HepG2 (cell line): ENCODE measurements at regions not wholly inside any gene's neighbourhood (a gene's known extent, or its start where the extent isn't known, plus 50 kb on each side); places are given as distances from the start of the nearest gene placed in this dataset.

Experiments
- ATAC-seq: fragments of 200-7000 bp; cut with Tn5 transposase; 3 replicates; pipeline ENCODE4 v1.9.1; 2020; ENCODE audit warnings: mild to moderate bottlenecking, moderate library complexity
- BruUV-seq: library from RNA; stranded (reverse); fragments of 400-500 nt; replicated peaks from 2 replicates; lab custom pipeline; 2021; lab: Mats Ljungman, UMichigan
- CTCF ChIA-PET: fragments of 300-600 bp; formaldehyde crosslinking; extraction: SDS; loops from one replicate; lab custom pipeline; 2021; ENCODE audit warnings: low total read pairs, inconsistent platforms, low intra/inter-chr PET ratio; lab: Yijun Ruan, JAX
- POLR2A ChIA-PET: fragments of 350-600 bp; sonication (Branson Sonifier 250); formaldehyde crosslinking; loops from one replicate; lab custom pipeline; 2020; ENCODE audit warnings: antibody characterized with exemption, inconsistent platforms; lab: Yijun Ruan, JAX
- DNase-seq: peaks from one replicate; pipeline ENCODE4 v3.0.0-alpha.2; 2015; ENCODE audit warnings: low spot score
- FAIRE-seq: peaks from 3 replicates; lab custom pipeline; 2011; peaks lifted over from hg19 to GRCh38; lab: Jason Lieb, UNC
- H2AFZ ChIP-seq: one replicate; pipeline ENCODE4 v1.6.1; 2011; ENCODE audit warnings: low read length, inconsistent platforms
- H3K27ac ChIP-seq: fragments of 300-600 bp; 3 replicates; pipeline ENCODE4 v1.8.0; 2011; ENCODE audit warnings: mixed run types, mild to moderate bottlenecking, mixed read lengths, low read length, inconsistent platforms; ENCODE audit not compliant: insufficient read depth; ENCODE audit errors: extremely low read length
- H3K27me3 ChIP-seq, 2 experiments: fragments of 200-600 bp in 1 of 2; 2 replicates in 1 of 2; 3 replicates in 1 of 2; pipeline versions ENCODE4 v1.6.0 to v1.8.0; 2011; ENCODE audit warnings: low read length in 2 of 2, mild to moderate bottlenecking in 2 of 2, moderate library complexity in 2 of 2, inconsistent platforms in 1 of 2; ENCODE audit not compliant: insufficient read depth in 2 of 2, control insufficient read depth in 1 of 2
- H3K36me3 ChIP-seq, 2 experiments: fragments of 200-600 bp in 1 of 2; replicated peaks in 1 of 2; 2 replicates in 1 of 2; 3 replicates in 1 of 2; pipeline versions ENCODE4 v1.5.1 to v1.8.0; 2011; ENCODE audit warnings: low read length in 2 of 2, inconsistent platforms in 1 of 2; ENCODE audit not compliant: insufficient read depth in 2 of 2, control insufficient read depth in 1 of 2
- H3K4me1 ChIP-seq: 2 replicates; pipeline ENCODE4 v1.5.1; 2012; ENCODE audit warnings: low read length, inconsistent platforms; ENCODE audit not compliant: insufficient read depth
- H3K4me2 ChIP-seq: 2 replicates; pipeline ENCODE4 v1.6.0; 2011; ENCODE audit warnings: low read depth, low read length, inconsistent platforms
- H3K4me3 ChIP-seq, 3 experiments: fragments of 200-600 bp in 1 of 3; sonication (generic), shearing (Covaris generic) in 1 of 3; replicated peaks in 1 of 3; 2 replicates each; pipeline ENCODE4 v1.5.1; 2011 to 2016; ENCODE audit warnings: low read length in 3 of 3, inconsistent platforms in 2 of 3, low read depth in 2 of 3, mild to moderate bottlenecking in 2 of 3, control low read depth in 1 of 3, mixed read lengths in 1 of 3; ENCODE audit not compliant: insufficient read depth in 1 of 3
- H3K79me2 ChIP-seq: one replicate; pipeline ENCODE4 v1.6.1; 2011; ENCODE audit warnings: low read length, inconsistent platforms; ENCODE audit not compliant: insufficient read depth
- H3K9ac ChIP-seq: 2 replicates; pipeline ENCODE4 v1.6.0; 2011; ENCODE audit warnings: mild to moderate bottlenecking, low read depth, low read length, inconsistent platforms; ENCODE audit not compliant: insufficient read depth
- H3K9me3 ChIP-seq: 2 replicates; pipeline ENCODE4 v1.5.1; 2012; ENCODE audit warnings: mild to moderate bottlenecking, low read length
- H4K20me1 ChIP-seq: 2 replicates; pipeline ENCODE4 v1.6.0; 2011; ENCODE audit warnings: inconsistent platforms, mild to moderate bottlenecking, low read length, moderate library complexity; ENCODE audit not compliant: insufficient read depth
- BHLHE40 ChIP-seq: IDR thresholded peaks from 2 replicates; pipeline ENCODE4 v1.6.1; 2011; ENCODE audit warnings: low read length, improper control_type of control experiment
- ELF1 ChIP-seq: sonication (generic); formaldehyde crosslinking; IDR thresholded peaks from 2 replicates; pipeline ENCODE4 v1.4.0; 2020; ENCODE audit warnings: missing genetic modification reagents
- HNRNPK ChIP-seq: fragments of 200-400 bp; formaldehyde crosslinking; IDR thresholded peaks from 2 replicates; pipeline ENCODE4 v1.6.1; 2018; ENCODE audit warnings: low read length, low read depth, moderate library complexity, mild to moderate bottlenecking; ENCODE audit not compliant: poor library complexity, severe bottlenecking
- LRRFIP1 ChIP-seq: sonication (generic); formaldehyde crosslinking; conservative IDR thresholded peaks from 2 replicates; pipeline ENCODE4 v1.4.0; 2020; ENCODE audit warnings: missing genetic modification reagents
- NCOR1 ChIP-seq: fragments of 200-600 bp; sonication (generic); IDR thresholded peaks from 2 replicates; pipeline ENCODE4 v1.7.0; 2017; ENCODE audit warnings: antibody characterized with exemption, low read length, borderline replicate concordance
- NKX3-1 ChIP-seq: sonication (generic); formaldehyde crosslinking; IDR thresholded peaks from 2 replicates; pipeline ENCODE4 v1.5.0; 2020; ENCODE audit warnings: missing genetic modification reagents
- POGZ ChIP-seq: sonication (generic); formaldehyde crosslinking; IDR thresholded peaks from 2 replicates; pipeline ENCODE4 v1.4.0; 2020; ENCODE audit warnings: mild to moderate bottlenecking, missing genetic modification reagents
- RFX1 ChIP-seq: fragments of 450-650 bp; IDR thresholded peaks from 2 replicates; pipeline ENCODE4 v1.6.1; 2017
- RORA ChIP-seq: sonication (generic); formaldehyde crosslinking; IDR thresholded peaks from 2 replicates; pipeline ENCODE4 v1.5.0; 2020; ENCODE audit warnings: mild to moderate bottlenecking, missing genetic modification reagents, moderate library complexity
- SP1 ChIP-seq, 2 experiments: fragments of 450-650 bp in 1 of 2; sonication (generic) in 1 of 2; formaldehyde crosslinking in 1 of 2; IDR thresholded peaks; 2 replicates each; pipeline versions ENCODE4 v1.4.0 to v1.6.1; 2016 to 2020; ENCODE audit warnings: missing genetic modification reagents in 1 of 2
- ZFP82 ChIP-seq: sonication (generic); formaldehyde crosslinking; IDR thresholded peaks from 2 replicates; pipeline ENCODE4 v1.5.1; 2020; ENCODE audit warnings: mild to moderate bottlenecking, missing genetic modification reagents, borderline replicate concordance
- ZNF383 ChIP-seq: sonication (generic); formaldehyde crosslinking; IDR thresholded peaks from 2 replicates; pipeline ENCODE4 v1.4.0; 2020; ENCODE audit warnings: missing genetic modification reagents, mild to moderate bottlenecking, borderline replicate concordance
- ZNF629 ChIP-seq: sonication (generic); formaldehyde crosslinking; conservative IDR thresholded peaks from 2 replicates; pipeline ENCODE4 v1.5.0; 2020; ENCODE audit warnings: missing genetic modification reagents
- ZNF776 ChIP-seq: sonication (generic); formaldehyde crosslinking; IDR thresholded peaks from 2 replicates; pipeline ENCODE4 v1.4.0; 2020; ENCODE audit warnings: mild to moderate bottlenecking, missing genetic modification reagents
- WGBS: methylation state at CpG from one replicate; pipeline ENCODE4 v1.1.6; 2017; ENCODE audit warnings: low lambda C conversion rate; 5-methylcytosine and 5-hydroxymethylcytosine counted together
- in situ Hi-C: cut with HindIII; loops from 2 replicates; pipeline ENCODE4 v1.10.0; 2017; ENCODE audit warnings: low pct_unique_long_range_greater_than_20kb; ENCODE audit not compliant: extremely low pct_ligation_motif_present
- intact Hi-C: fragments of 100-400 bp; cut with micrococcal nuclease; formaldehyde crosslinking; loops from one replicate; pipeline ENCODE4 v1.10.0; 2022; ENCODE audit not compliant: unreplicated experiment
- TF ChIP-seq, protein P1 (sequence below): sonication (generic); formaldehyde crosslinking; IDR thresholded peaks from 2 replicates; pipeline ENCODE4 v1.4.0; 2020; ENCODE audit warnings: missing genetic modification reagents
- TF ChIP-seq, protein P2 (sequence below): sonication (generic); formaldehyde crosslinking; IDR thresholded peaks from 2 replicates; pipeline ENCODE4 v1.5.0; 2020; ENCODE audit warnings: missing genetic modification reagents
- TF ChIP-seq, protein P3 (sequence below): sonication (generic); formaldehyde crosslinking; IDR thresholded peaks from 2 replicates; pipeline ENCODE4 v1.4.0; 2020; ENCODE audit warnings: missing genetic modification reagents

DNA sequence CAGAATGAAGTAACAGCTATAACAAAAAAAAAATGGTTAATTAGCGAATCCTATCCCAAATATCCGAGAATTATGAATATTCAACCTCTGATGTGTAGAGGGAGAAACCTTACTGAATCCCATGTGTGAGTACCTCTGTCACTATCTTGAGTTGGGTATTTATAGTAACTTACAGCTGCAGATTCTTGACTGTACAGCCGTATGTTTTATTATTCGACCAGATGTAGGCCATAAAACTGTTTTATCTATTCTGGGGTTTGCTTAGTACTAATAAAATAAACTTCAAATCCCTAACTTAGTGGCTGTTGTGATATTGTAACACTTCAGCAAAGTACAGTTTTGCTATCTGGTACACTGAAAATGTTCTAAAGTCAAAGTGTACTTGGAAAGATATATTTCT lies 120.0 kb downstream of the EFNB2 start (continued):
- no peak for TF ChIP-seq LRRFIP1
- TF ChIP-seq, protein P1, sequence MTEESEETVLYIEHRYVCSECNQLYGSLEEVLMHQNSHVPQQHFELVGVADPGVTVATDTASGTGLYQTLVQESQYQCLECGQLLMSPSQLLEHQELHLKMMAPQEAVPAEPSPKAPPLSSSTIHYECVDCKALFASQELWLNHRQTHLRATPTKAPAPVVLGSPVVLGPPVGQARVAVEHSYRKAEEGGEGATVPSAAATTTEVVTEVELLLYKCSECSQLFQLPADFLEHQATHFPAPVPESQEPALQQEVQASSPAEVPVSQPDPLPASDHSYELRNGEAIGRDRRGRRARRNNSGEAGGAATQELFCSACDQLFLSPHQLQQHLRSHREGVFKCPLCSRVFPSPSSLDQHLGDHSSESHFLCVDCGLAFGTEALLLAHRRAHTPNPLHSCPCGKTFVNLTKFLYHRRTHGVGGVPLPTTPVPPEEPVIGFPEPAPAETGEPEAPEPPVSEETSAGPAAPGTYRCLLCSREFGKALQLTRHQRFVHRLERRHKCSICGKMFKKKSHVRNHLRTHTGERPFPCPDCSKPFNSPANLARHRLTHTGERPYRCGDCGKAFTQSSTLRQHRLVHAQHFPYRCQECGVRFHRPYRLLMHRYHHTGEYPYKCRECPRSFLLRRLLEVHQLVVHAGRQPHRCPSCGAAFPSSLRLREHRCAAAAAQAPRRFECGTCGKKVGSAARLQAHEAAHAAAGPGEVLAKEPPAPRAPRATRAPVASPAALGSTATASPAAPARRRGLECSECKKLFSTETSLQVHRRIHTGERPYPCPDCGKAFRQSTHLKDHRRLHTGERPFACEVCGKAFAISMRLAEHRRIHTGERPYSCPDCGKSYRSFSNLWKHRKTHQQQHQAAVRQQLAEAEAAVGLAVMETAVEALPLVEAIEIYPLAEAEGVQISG (CRISPR knock-in tag) = no peak
- TF ChIP-seq ZNF776 (CRISPR knock-in tag) = no peak
- TF ChIP-seq NKX3-1 (CRISPR knock-in tag) = no peak
- no peak for TF ChIP-seq RFX1
- no peak for TF ChIP-seq ZNF383
- TF ChIP-seq, all 625 proteins: peak for 0

GRCh38 chr13:106407338-106407737 lies 128.1 kb downstream of the EFNB2 start:
- H3K36me3 ChIP-seq = no peaks in the 10 kb centered on the region
- H3K4me2 ChIP-seq = no peak overlapping the region
- H3K79me2 ChIP-seq = no peaks in the 10 kb centered on the region
- FAIRE-seq (no peak), ATAC-seq (no peak), DNase-seq (no peak)
- no peaks in the 10 kb centered on the region for H3K4me1 ChIP-seq
- WGBS = 24% methylated on average over 7 of the region's 8 CpGs
- H3K4me3 ChIP-seq = no peak overlapping the region
- no peak overlapping the region for H3K9ac ChIP-seq
- no peak overlapping the region for H3K27ac ChIP-seq
- no TSS peak for BruUV-seq
- peaks cover 0 to 3% of the 10 kb centered on the region in 2 experiments; a peak in 1 of 5 replicates for H3K27me3 ChIP-seq
- H3K9me3 ChIP-seq = no peaks in the 10 kb centered on the region
- no peaks in the 10 kb centered on the region for H4K20me1 ChIP-seq
- H2AFZ ChIP-seq = no peak overlapping the region
- intact Hi-C loops (no loop called here), in situ Hi-C loops (no loop called here)
- ChIA-PET POLR2A (no interaction called here), CTCF (no interaction called here)
- TF ChIP-seq, protein P2, sequence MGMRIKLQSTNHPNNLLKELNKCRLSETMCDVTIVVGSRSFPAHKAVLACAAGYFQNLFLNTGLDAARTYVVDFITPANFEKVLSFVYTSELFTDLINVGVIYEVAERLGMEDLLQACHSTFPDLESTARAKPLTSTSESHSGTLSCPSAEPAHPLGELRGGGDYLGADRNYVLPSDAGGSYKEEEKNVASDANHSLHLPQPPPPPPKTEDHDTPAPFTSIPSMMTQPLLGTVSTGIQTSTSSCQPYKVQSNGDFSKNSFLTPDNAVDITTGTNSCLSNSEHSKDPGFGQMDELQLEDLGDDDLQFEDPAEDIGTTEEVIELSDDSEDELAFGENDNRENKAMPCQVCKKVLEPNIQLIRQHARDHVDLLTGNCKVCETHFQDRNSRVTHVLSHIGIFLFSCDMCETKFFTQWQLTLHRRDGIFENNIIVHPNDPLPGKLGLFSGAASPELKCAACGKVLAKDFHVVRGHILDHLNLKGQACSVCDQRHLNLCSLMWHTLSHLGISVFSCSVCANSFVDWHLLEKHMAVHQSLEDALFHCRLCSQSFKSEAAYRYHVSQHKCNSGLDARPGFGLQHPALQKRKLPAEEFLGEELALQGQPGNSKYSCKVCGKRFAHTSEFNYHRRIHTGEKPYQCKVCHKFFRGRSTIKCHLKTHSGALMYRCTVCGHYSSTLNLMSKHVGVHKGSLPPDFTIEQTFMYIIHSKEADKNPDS (CRISPR knock-in tag) = no peak
- TF ChIP-seq, protein P3, sequence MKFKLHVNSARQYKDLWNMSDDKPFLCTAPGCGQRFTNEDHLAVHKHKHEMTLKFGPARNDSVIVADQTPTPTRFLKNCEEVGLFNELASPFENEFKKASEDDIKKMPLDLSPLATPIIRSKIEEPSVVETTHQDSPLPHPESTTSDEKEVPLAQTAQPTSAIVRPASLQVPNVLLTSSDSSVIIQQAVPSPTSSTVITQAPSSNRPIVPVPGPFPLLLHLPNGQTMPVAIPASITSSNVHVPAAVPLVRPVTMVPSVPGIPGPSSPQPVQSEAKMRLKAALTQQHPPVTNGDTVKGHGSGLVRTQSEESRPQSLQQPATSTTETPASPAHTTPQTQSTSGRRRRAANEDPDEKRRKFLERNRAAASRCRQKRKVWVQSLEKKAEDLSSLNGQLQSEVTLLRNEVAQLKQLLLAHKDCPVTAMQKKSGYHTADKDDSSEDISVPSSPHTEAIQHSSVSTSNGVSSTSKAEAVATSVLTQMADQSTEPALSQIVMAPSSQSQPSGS = no peak
- TF ChIP-seq SP1 (IDR thresholded peaks at IDR 0.05) (no peak), SP1 (CRISPR knock-in tag; IDR thresholded peaks at IDR 0.05) (no peak), ZFP82 (CRISPR knock-in tag) (no peak), ZNF629 (CRISPR knock-in tag) (no peak), ELF1 (no peak), POGZ (CRISPR knock-in tag) (no peak), HNRNPK (no peak), NCOR1 (no peak), RORA (CRISPR knock-in tag) (no peak), BHLHE40 (no peak)
